Lower leg skin (tissue), 4 donors: ENCODE measurements at regions not wholly inside any gene's neighbourhood (a gene's known extent, or its start where the extent isn't known, plus 50 kb on each side); places are given as distances from the start of the nearest gene placed in this dataset.
A peak's percentile ranks its signal among the peaks of the same experiment; 100 is the strongest.
"Not testable (repeated sequence)": the region's sequence is repeated elsewhere in the genome, so short reads cannot be mapped to it uniquely, and the experiment has no call there.

Source experiments
- DNase-seq, 2 donors: peaks; one replicate each; pipeline ENCODE4 v3.0.0-alpha.2; 2019; ENCODE audit warnings: low spot score in 2 of 2
- H3K4me3 ChIP-seq: fragments of 200-600 bp; sonication (generic); 2 replicates; pipeline ENCODE4 v1.5.1; 2017; ENCODE audit warnings: mild to moderate bottlenecking, low read depth; ENCODE audit not compliant: poor library complexity, severe bottlenecking
- POLR2A ChIP-seq, 2 donors: fragments of 450-650 bp; IDR thresholded peaks; one replicate each; pipeline ENCODE4 v1.6.1; 2016 to 2017; ENCODE audit warnings: antibody characterized with exemption in 2 of 2, mild to moderate bottlenecking in 1 of 2, moderate library complexity in 1 of 2
- WGBS, 2 donors: methylation state at CpG; one replicate each; pipeline ENCODE4 v1.1.5; 2018; 5-methylcytosine and 5-hydroxymethylcytosine counted together
- intact Hi-C: fragments of 100-400 bp; cut with DNase I; formaldehyde crosslinking; loops from one replicate; pipeline ENCODE4 v1.15.0; 2023; ENCODE audit warnings: low total_unique reads
- TF ChIP-seq, protein P1 (sequence below), 3 donors: fragments of 450-650 bp; IDR thresholded peaks; one replicate each; pipeline ENCODE4 v1.5.1; 2016; ENCODE audit warnings: antibody characterized with exemption in 3 of 3, mild to moderate bottlenecking in 3 of 3, moderate library complexity in 2 of 3

- DNase-seq = no peak
- no peak overlapping the region for H3K4me3 ChIP-seq
- intact Hi-C loops = no loop called here
- TF ChIP-seq, protein P1, sequence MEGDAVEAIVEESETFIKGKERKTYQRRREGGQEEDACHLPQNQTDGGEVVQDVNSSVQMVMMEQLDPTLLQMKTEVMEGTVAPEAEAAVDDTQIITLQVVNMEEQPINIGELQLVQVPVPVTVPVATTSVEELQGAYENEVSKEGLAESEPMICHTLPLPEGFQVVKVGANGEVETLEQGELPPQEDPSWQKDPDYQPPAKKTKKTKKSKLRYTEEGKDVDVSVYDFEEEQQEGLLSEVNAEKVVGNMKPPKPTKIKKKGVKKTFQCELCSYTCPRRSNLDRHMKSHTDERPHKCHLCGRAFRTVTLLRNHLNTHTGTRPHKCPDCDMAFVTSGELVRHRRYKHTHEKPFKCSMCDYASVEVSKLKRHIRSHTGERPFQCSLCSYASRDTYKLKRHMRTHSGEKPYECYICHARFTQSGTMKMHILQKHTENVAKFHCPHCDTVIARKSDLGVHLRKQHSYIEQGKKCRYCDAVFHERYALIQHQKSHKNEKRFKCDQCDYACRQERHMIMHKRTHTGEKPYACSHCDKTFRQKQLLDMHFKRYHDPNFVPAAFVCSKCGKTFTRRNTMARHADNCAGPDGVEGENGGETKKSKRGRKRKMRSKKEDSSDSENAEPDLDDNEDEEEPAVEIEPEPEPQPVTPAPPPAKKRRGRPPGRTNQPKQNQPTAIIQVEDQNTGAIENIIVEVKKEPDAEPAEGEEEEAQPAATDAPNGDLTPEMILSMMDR (IDR thresholded peaks at IDR 0.05) = no peak
- TF ChIP-seq POLR2A (IDR thresholded peaks at IDR 0.05) = no peak
- WGBS, 2 donors = 76 to 91% methylated on average over 2 of the region's 2 CpGs
Measured at GRCh38 chr4:123653236-123653635, 256.6 kb downstream of the SPRY1 start.

GRCh38 chr4:123656746-123657294 lies 260.2 kb downstream of the SPRY1 start:
- intact Hi-C loops, H3K4me3 ChIP-seq, DNase-seq: not testable (repeated sequence)

- WGBS, 2 donors = 88 to 91% methylated on average over 2 of the region's 2 CpGs
- intact Hi-C loops, DNase-seq: not testable (repeated sequence)
Measured at GRCh38 chr4:123657606-123658005, 261.0 kb downstream of the SPRY1 start.

DNA sequence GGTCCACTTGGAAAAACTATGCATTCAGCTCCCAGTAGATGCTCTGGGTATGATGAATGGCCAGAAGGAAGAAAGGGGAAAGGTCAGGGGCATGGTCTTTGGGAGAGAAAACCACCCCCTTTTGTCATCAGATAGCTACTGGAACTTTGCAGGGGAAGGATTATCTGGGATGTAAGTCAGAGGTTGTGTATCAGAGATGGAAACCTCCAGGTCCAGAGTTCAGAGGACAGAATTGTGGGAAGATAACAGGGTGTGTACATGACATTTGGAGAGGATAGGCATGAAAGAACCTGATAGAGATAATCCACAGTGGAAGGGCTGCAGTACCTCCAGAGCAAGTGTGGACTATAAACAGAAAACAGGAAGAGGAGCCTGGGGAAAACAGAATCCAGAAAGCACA lies 262.7 kb downstream of the SPRY1 start:
- intact Hi-C loops = no loop called here
- TF ChIP-seq, protein P1 (IDR thresholded peaks at IDR 0.05) = no peak
- TF ChIP-seq POLR2A (IDR thresholded peaks at IDR 0.05) = no peak
- no peak overlapping the region for H3K4me3 ChIP-seq
- no peak for DNase-seq

More at GRCh38 chr4:123657606-123658005, 261.0 kb downstream of the SPRY1 start:
- H3K4me3 ChIP-seq = not testable (repeated sequence)

DNA sequence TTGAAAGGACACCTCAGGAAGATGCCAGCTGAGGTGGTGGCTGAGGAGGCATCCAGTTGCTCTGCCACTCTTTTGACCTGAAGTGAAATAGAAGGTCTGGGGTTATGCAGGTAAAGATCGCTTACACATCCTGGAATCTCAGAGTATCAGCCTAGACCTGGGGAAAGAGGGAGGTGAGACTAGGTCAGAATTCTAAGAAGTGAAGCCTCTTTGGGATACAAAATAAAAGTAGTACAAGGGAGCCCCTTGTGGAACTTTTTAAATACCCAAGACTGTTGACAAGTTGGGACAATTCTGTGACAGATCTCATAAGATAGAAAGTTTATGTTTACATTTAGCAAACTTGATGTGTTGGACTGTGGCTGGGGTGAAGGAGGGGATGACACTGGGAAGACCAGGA lies 263.1 kb downstream of the SPRY1 start:
- DNase-seq = no peak
- TF ChIP-seq POLR2A (IDR thresholded peaks at IDR 0.05) = no peak
- TF ChIP-seq, protein P1 (IDR thresholded peaks at IDR 0.05) = no peak
- H3K4me3 ChIP-seq = no peak overlapping the region
- WGBS, 2 donors = 60 to 84% methylated on average over 1 of the region's 1 CpG
- intact Hi-C loops = loop anchor here (10.0 kb wide), 1 partner anchor 265 kb away; the partner anchor contains the start of gene SPRY1

GRCh38 chr4:123661080-123661737 lies 264.6 kb downstream of the SPRY1 start:
- no peak overlapping the region for H3K4me3 ChIP-seq
- no peak for TF ChIP-seq POLR2A (IDR thresholded peaks at IDR 0.05)
- TF ChIP-seq, protein P1 (IDR thresholded peaks at IDR 0.05) = peak in 1 of 3 donors; percentile 39
- no peak for DNase-seq
- intact Hi-C loops = loop anchor here (10.0 kb wide), 1 partner anchor 266 kb away; the partner anchor contains the start of gene SPRY1

DNA sequence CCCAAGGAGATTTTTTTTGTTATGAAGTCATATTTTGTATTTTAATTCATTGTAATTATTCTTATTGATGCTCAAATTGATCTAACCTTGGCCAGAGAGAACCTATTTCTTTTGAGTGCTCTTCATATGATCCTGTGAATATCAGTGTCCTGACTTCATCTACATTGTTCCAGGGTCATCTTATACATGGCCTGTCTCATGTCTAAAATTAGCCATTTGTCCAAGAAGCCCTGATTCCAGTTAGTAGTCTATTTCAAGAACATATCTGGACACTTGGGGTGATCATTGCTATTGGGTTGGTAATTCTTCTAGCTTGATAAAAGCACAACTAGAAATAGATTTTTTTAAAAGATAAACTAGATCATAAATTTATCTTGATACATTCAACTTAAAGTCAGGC lies 266.2 kb downstream of the SPRY1 start:
- TF ChIP-seq POLR2A (IDR thresholded peaks at IDR 0.05) = no peak
- TF ChIP-seq, protein P1 (IDR thresholded peaks at IDR 0.05) = no peak
- no peak for DNase-seq
- H3K4me3 ChIP-seq = no peak overlapping the region
- intact Hi-C loops = loop anchor here (10.0 kb wide), 1 partner anchor 268 kb away; the partner anchor contains the start of gene SPRY1
